Neuronal stem cell (in vitro differentiated cells): ENCODE measurements at regions not wholly inside any gene's neighbourhood (a gene's known extent, or its start where the extent isn't known, plus 50 kb on each side); places are given as distances from the start of the nearest gene placed in this dataset. TPM values are rescaled to one million over a fixed set of nuclear protein-coding genes. Genes with fewer than 3 reads are reported as not detected.

Experiments
- DNase-seq: peaks from one replicate; pipeline ENCODE4 v3.0.0-alpha.2; 2013; ENCODE audit warnings: low spot score
- H2AFZ ChIP-seq: one replicate; pipeline ENCODE4 v1.6.1; 2013; ENCODE audit warnings: mild to moderate bottlenecking, low read length, inconsistent platforms
- H2AK5ac ChIP-seq: 2 replicates; pipeline ENCODE4 v1.6.1; 2013; ENCODE audit warnings: low read depth, mild to moderate bottlenecking, inconsistent platforms, low read length, moderate library complexity, mixed read lengths
- H2BK120ac ChIP-seq: 2 replicates; pipeline ENCODE4 v1.6.1; 2013; ENCODE audit warnings: low read depth, mild to moderate bottlenecking, inconsistent platforms, low read length, moderate library complexity, mixed read lengths
- H2BK12ac ChIP-seq: one replicate; pipeline ENCODE4 v1.6.1; 2013; ENCODE audit warnings: low read length, inconsistent platforms
- H2BK15ac ChIP-seq: 2 replicates; pipeline ENCODE4 v1.6.1; 2013; ENCODE audit warnings: mild to moderate bottlenecking, low read length, inconsistent platforms, mixed read lengths
- H2BK5ac ChIP-seq: one replicate; pipeline ENCODE4 v1.6.1; 2013; ENCODE audit warnings: inconsistent platforms, mild to moderate bottlenecking, low read length, moderate library complexity
- H3K14ac ChIP-seq: one replicate; pipeline ENCODE4 v1.6.1; 2013; ENCODE audit warnings: low read length, inconsistent platforms
- H3K18ac ChIP-seq: 2 replicates; pipeline ENCODE4 v1.6.1; 2013; ENCODE audit warnings: low read length, inconsistent platforms
- H3K23ac ChIP-seq: 2 replicates; pipeline ENCODE4 v1.6.1; 2013; ENCODE audit warnings: low read depth, mild to moderate bottlenecking, mixed read lengths, low read length, inconsistent platforms; ENCODE audit not compliant: poor library complexity
- H3K27ac ChIP-seq: replicated peaks from 3 replicates; pipeline ENCODE4 v1.5.1; 2013; ENCODE audit warnings: low read length, inconsistent platforms
- H3K27me3 ChIP-seq, 3 experiments: 2 replicates each; pipeline ENCODE4 v1.6.1; 2013; ENCODE audit warnings: low read length in 3 of 3, mild to moderate bottlenecking in 2 of 3, inconsistent platforms in 1 of 3, low read depth in 1 of 3, mixed read lengths in 1 of 3, moderate library complexity in 1 of 3; ENCODE audit not compliant: control insufficient read depth in 3 of 3, insufficient read depth in 3 of 3
- H3K36me3 ChIP-seq, 2 donors: replicated peaks in 1 of 2; 2 replicates each; pipeline ENCODE4 v1.6.1; 2013; ENCODE audit warnings: low read length in 2 of 2; ENCODE audit not compliant: control insufficient read depth in 2 of 2, insufficient read depth in 2 of 2
- H3K4ac ChIP-seq: 2 replicates; pipeline ENCODE4 v1.6.1; 2013; ENCODE audit warnings: inconsistent platforms, mild to moderate bottlenecking, low read length, moderate library complexity
- H3K4me1 ChIP-seq, 2 donors: 1 replicate in 1 of 2; 2 replicates in 1 of 2; pipeline ENCODE4 v1.6.1; 2013; ENCODE audit warnings: low read length in 2 of 2, low read depth in 1 of 2; ENCODE audit not compliant: control insufficient read depth in 2 of 2, insufficient read depth in 1 of 2
- H3K4me2 ChIP-seq: one replicate; pipeline ENCODE4 v1.6.1; 2013; ENCODE audit warnings: mild to moderate bottlenecking, low read length, inconsistent platforms; ENCODE audit not compliant: insufficient read depth, poor library complexity, severe bottlenecking
- H3K4me3 ChIP-seq, 2 donors: 2 replicates each; pipeline ENCODE4 v1.5.1; 2013; ENCODE audit warnings: low read length in 2 of 2, mild to moderate bottlenecking in 2 of 2, inconsistent platforms in 1 of 2, moderate library complexity in 1 of 2
- H3K79me1 ChIP-seq: one replicate; pipeline ENCODE4 v1.6.1; 2013; ENCODE audit warnings: low read depth, mild to moderate bottlenecking, inconsistent platforms, low read length, moderate library complexity
- H3K9ac ChIP-seq: one replicate; pipeline ENCODE4 v1.6.1; 2013; ENCODE audit warnings: mild to moderate bottlenecking, low read depth, low read length, inconsistent platforms; ENCODE audit not compliant: poor library complexity
- H3K9me3 ChIP-seq, 2 donors: replicated peaks in 1 of 2; 2 replicates each; pipeline versions ENCODE3 to v1.6.1; 2013; ENCODE audit warnings: low read length in 2 of 2, mild to moderate bottlenecking in 2 of 2, inconsistent platforms in 1 of 2, low read depth in 1 of 2, mixed read lengths in 1 of 2, moderate library complexity in 1 of 2; ENCODE audit not compliant: control insufficient read depth in 2 of 2, insufficient read depth in 1 of 2
- H4K8ac ChIP-seq: one replicate; pipeline ENCODE4 v1.6.1; 2013; ENCODE audit warnings: low read depth, mild to moderate bottlenecking, inconsistent platforms, low read length, moderate library complexity
- H4K91ac ChIP-seq: one replicate; pipeline ENCODE4 v1.6.1; 2013; ENCODE audit warnings: low read length, low read depth, mild to moderate bottlenecking, inconsistent platforms; ENCODE audit not compliant: poor library complexity
- WGBS, 2 donors: extraction: QIAGEN DNeasy Blood & Tissue Kit; methylation state at CpG; one replicate each; pipeline ENCODE4 v1.1.7; 2013; ENCODE audit warnings: missing lambda C conversion rate in 2 of 2, mixed read lengths in 1 of 2; ENCODE audit not compliant: insufficient read length in 2 of 2, insufficient replicate concordance in 1 of 2; ENCODE audit errors: extremely low coverage in 2 of 2; 5-methylcytosine and 5-hydroxymethylcytosine counted together
- small RNA-seq: library from polyadenylated mRNA; stranded (forward); fragments of <200 nt; extraction: miRNeasy Mini kit (QIAGEN cat#:217004); gene quantifications from one replicate; pipeline ENCODE3, GENCODE V24; 2013; ENCODE audit not compliant: insufficient read depth

DNA sequence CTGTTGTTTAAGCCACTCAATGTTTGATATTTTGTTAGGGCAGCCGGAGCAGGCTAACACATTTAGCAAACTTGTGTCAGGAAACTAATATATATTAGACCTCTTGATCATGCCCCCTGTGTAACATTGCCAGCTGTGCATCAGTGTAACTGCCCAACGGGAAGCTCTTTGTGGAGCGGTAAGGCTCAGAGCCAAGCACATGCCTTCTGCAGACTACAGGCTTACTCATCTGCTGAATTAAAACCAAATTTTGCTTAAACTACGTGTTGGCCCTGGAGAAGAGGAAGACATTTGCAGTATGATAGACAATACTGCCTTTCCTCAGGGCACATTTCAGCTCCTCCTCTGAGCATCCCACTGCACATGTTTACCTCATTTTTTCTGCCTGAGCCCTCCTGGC, 50.5 kb upstream of the KCNMB2 start:
- no peak overlapping the region for H2BK120ac ChIP-seq
- H2AFZ ChIP-seq, result no peak overlapping the region
- no peak overlapping the region for H3K9ac ChIP-seq
- H3K36me3 ChIP-seq, result no peaks in the 10 kb centered on the region
- no peak overlapping the region for H3K23ac ChIP-seq
- no peak for DNase-seq
- no peaks in the 10 kb centered on the region for H3K9me3 ChIP-seq
- no peak overlapping the region for H4K91ac ChIP-seq
- no peak overlapping the region for H3K4me2 ChIP-seq
- peaks cover 0 to 9% (median 0%) of the 10 kb centered on the region in 3 experiments for H3K27me3 ChIP-seq
- H2BK12ac ChIP-seq, result no peak overlapping the region
- no peak overlapping the region for H3K18ac ChIP-seq
- no peak overlapping the region for H2BK5ac ChIP-seq
- H4K8ac ChIP-seq, result no peak overlapping the region
- no peak overlapping the region for H3K27ac ChIP-seq
- no peak overlapping the region for H3K4ac ChIP-seq
- H3K4me1 ChIP-seq, result no peaks in the 10 kb centered on the region
- H3K4me3 ChIP-seq, result no peak overlapping the region
- no peak overlapping the region for H2BK15ac ChIP-seq
- no peak overlapping the region for H3K14ac ChIP-seq
- no CpG with 5 or more reads among the region's 4 CpGs for whole genome bisulfite sequencing, 2 donors
- H2AK5ac ChIP-seq, result no peak overlapping the region
- no peaks in the 10 kb centered on the region for H3K79me1 ChIP-seq

Small RNAs in the stretch of these regions (small RNA-seq; reads per million reads assigned to genes)
- gene RF00425 (not detected), gene RN7SKP52 (not detected), gene RNA5SP148 (not detected), gene RNU6-1120P (not detected)
